ENCODE measurements at regions not wholly inside any gene's neighbourhood (a gene's known extent, or its start where the extent isn't known, plus 50 kb on each side); places are given as distances from the start of the nearest gene placed in this dataset.
A peak's percentile ranks its signal among the peaks of the same experiment; 100 is the strongest.

DNA sequence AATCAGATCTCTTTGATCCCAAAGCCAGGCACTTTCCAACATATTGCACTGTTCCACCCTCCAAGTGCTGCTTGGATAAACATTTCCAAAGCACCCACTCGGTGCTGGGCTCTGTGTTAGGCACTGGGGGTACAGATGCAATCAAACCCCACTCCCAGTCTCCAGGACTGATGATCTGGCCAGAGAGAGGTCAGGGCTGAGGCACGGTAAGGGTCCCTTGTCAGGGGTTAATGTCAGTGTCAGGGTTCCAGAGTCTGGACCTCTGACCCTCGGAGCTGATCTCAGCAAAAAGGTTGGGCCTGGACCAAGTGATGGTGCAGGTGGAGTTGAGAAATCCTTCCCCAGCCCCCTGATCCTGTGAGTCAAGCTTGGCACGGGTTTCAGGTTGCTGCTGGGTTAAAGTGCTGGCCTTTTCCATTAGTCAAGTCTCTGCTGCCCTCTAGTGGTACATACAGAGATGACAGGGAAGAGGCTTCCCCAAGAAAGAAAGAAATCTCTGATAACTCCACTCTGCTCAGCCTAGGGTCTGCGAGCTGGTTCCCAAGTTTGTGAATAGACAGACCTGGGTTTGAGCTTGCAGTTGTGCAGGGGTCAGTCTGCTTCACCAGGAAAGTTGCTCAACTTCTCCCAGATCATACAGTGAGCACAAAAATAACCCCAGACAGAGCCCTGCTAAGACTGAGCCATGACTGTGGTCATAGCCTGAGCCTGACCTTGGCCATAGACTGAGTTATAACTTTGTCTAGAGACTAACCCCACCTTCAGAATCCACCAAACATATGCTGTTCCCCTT, 74.6 kb downstream of the DMRTA2 start:
- DNase-seq (ENCODE audit: low read depth), result peak; percentile 81
- no peak overlapping the region for H3K4me3 ChIP-seq (ENCODE audit: low read depth, low read length)
- TF ChIP-seq, protein P1, sequence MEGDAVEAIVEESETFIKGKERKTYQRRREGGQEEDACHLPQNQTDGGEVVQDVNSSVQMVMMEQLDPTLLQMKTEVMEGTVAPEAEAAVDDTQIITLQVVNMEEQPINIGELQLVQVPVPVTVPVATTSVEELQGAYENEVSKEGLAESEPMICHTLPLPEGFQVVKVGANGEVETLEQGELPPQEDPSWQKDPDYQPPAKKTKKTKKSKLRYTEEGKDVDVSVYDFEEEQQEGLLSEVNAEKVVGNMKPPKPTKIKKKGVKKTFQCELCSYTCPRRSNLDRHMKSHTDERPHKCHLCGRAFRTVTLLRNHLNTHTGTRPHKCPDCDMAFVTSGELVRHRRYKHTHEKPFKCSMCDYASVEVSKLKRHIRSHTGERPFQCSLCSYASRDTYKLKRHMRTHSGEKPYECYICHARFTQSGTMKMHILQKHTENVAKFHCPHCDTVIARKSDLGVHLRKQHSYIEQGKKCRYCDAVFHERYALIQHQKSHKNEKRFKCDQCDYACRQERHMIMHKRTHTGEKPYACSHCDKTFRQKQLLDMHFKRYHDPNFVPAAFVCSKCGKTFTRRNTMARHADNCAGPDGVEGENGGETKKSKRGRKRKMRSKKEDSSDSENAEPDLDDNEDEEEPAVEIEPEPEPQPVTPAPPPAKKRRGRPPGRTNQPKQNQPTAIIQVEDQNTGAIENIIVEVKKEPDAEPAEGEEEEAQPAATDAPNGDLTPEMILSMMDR (IDR thresholded peaks at IDR 0.05; ENCODE audit: insufficient read depth, low read length), result peak; percentile 86

DNA sequence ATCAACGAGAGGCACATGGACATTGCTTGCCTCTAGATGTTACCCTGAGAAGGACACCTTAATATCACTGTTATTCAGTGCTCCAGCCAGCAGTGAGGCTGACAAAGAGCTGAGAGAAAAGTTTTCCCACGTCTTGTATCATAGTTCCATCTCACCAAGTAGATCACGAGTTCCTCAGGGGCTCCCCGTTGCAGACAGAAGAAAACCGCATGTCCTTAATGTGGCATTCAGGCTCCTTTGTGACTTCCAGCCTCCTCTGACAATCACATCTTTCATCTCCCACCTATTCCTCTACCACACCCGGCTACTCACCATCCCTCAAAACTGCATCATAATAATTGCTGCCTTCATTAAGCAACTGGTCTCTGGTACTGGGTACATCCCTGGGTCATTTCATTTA, 75.3 kb downstream of the DMRTA2 start:
- TF ChIP-seq, protein P1 (IDR thresholded peaks at IDR 0.05; ENCODE audit: insufficient read depth, low read length), result no peak

DNA sequence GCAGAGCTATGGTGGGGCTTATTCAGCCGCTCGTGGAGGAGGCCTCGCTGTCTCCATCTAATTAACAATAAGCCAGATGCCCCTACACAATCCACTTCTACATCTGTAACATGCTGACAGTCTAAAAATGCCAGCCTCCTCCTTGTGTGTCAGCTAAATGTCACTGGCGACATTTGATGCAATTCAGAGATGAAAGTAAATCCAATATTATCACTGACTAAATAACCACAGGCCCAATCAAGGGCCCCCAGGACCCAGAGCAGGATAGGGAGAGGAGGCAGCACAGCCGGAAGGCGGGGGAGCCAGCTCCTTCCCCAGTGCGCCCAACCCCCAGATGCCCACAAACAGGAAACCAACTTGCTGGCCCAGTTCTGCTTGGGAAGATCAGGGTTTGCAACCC, 76.6 kb downstream of the DMRTA2 start:
- TF ChIP-seq, protein P1 (IDR thresholded peaks at IDR 0.05; ENCODE audit: insufficient read depth, low read length), result no peak
- DNase-seq (ENCODE audit: low read depth), result no peak
- H3K4me3 ChIP-seq (ENCODE audit: low read depth, low read length), result no peak overlapping the region

More for the DNA sequence above, 75.3 kb downstream of the DMRTA2 start:
- no peak overlapping the region for H3K4me3 ChIP-seq (ENCODE audit: low read depth, low read length)
- DNase-seq (ENCODE audit: low read depth), result no peak

DNA sequence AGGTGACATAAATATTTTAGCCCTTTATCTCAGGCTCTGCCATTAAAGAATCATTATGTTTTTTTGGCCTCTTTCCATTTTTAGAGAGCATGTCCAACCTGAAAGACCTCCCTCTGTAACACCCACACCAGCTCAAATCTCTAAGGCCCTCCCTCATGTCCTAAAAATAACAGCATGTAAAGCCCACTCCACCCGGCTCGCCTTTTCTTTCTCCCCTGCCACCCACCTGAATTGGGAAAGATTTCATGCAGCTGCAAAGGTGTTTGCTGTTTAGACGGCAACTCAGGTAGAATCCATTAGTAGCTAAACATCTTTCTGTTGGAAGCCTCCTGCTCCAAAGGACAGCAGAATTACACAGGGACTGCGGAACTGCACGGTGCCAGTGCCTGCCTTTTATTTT, 79.9 kb downstream of the DMRTA2 start:
- no peak for DNase-seq (ENCODE audit: low read depth)
- no peak overlapping the region for H3K4me3 ChIP-seq (ENCODE audit: low read depth, low read length)
- TF ChIP-seq, protein P1 (IDR thresholded peaks at IDR 0.05; ENCODE audit: insufficient read depth, low read length), result no peak

DNA sequence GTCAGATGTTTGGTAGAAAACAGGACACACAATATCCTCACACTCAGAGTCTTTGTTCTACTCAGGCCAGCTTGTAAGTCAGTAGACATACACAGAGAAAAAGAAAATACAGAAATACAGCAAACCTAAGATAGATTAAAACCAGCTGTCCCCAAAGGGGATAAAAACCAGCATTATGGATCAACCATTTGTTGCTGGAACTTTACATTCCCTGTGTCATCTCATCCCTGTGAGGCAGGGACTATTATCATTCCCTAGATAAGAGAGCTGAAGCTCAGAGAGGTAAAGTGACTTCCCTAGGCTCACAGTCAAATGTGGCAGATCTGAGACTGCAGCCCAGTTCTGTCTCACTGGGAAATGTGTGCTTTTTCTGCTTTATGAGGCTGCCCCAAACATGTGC, 80.7 kb downstream of the DMRTA2 start:
- no peak overlapping the region for H3K4me3 ChIP-seq (ENCODE audit: low read depth, low read length)
- DNase-seq (ENCODE audit: low read depth), result no peak
- TF ChIP-seq, protein P1 (IDR thresholded peaks at IDR 0.05; ENCODE audit: insufficient read depth, low read length), result no peak

DNA sequence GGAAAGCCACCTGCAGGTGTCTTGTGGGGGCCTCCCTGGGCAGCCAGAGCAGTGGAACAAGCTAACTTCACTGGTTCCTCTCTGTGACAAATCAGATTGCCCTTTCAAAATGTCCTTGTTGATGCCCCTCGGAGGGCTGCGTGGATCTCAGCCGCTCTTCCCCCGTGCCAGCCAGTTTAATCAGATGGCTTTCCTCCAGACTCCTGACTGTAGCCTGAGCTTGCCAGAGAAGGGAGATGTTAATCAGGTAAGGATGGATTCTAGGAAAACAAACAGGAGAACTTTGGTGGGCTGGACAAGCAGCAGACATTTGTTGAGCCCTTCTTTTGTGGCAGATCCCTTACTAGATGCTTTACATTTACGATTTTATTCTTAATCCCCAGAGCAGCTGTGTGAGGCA, 88.2 kb downstream of the DMRTA2 start:
- TF ChIP-seq, protein P1 (IDR thresholded peaks at IDR 0.05; ENCODE audit: insufficient read depth, low read length), result no peak
- H3K4me3 ChIP-seq (ENCODE audit: low read depth, low read length), result no peak overlapping the region
- DNase-seq (ENCODE audit: low read depth), result no peak

DNA sequence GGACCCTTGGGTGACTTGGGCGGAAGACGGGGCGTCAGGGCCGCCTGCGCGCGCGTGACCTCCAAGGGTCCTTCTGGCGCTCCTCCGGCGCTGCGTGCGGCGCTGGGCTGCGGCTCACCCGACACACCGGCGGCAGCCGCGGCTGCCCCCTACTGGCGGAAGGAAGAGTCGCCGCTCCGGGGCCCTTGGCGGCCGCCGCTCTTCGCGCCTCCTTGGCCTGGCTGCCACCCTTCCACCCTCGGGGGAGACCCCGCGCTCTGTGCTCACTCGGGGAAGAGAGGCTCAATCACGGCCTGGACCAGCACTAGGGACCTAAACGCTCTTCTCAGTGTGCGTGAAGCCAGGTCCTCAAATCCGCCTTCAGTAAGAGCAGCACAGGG, 89.7 kb downstream of the DMRTA2 start:
- TF ChIP-seq, protein P1 (IDR thresholded peaks at IDR 0.05; ENCODE audit: insufficient read depth, low read length), result peak; percentile 58
- DNase-seq (ENCODE audit: low read depth), result peak; percentile 2
- peak overlapping the region; percentile 55 for H3K4me3 ChIP-seq (ENCODE audit: low read depth, low read length)

All from fibroblast of the aortic adventitia (primary cell).